ENCODE measurements at regions not wholly inside any gene's neighbourhood (a gene's known extent, or its start where the extent isn't known, plus 50 kb on each side); places are given as distances from the start of the nearest gene placed in this dataset.
"Not testable (repeated sequence)": the region's sequence is repeated elsewhere in the genome, so short reads cannot be mapped to it uniquely, and the experiment has no call there.

- in situ Hi-C loops (cut with MboI; ENCODE audit: low pct_unique_long_range_greater_than_20kb, low sequenced_read_pairs, unreplicated experiment) = loop anchor here (25.0 kb wide), 1 partner anchor 89 kb away; no protein-coding TSS in a partner anchor
Observed at GRCh38 chr21:15626031-15626430, 103.8 kb upstream of the USP25 start.

GRCh38 chr21:15627011-15627410 lies 102.8 kb upstream of the USP25 start:
- in situ Hi-C loops (cut with MboI; ENCODE audit: low pct_unique_long_range_greater_than_20kb, low sequenced_read_pairs, unreplicated experiment) = loop anchor here (25.0 kb wide), 1 partner anchor 90 kb away; no protein-coding TSS in a partner anchor
- no peak for DNase-seq (ENCODE audit: low spot score)
- TF ChIP-seq, protein P1, sequence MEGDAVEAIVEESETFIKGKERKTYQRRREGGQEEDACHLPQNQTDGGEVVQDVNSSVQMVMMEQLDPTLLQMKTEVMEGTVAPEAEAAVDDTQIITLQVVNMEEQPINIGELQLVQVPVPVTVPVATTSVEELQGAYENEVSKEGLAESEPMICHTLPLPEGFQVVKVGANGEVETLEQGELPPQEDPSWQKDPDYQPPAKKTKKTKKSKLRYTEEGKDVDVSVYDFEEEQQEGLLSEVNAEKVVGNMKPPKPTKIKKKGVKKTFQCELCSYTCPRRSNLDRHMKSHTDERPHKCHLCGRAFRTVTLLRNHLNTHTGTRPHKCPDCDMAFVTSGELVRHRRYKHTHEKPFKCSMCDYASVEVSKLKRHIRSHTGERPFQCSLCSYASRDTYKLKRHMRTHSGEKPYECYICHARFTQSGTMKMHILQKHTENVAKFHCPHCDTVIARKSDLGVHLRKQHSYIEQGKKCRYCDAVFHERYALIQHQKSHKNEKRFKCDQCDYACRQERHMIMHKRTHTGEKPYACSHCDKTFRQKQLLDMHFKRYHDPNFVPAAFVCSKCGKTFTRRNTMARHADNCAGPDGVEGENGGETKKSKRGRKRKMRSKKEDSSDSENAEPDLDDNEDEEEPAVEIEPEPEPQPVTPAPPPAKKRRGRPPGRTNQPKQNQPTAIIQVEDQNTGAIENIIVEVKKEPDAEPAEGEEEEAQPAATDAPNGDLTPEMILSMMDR (IDR thresholded peaks at IDR 0.05; ENCODE audit: extremely low read depth, insufficient read depth, missing control alignments) = no peak

More at GRCh38 chr21:15626031-15626430, 103.8 kb upstream of the USP25 start:
- DNase-seq (ENCODE audit: low spot score) = no peak
- TF ChIP-seq, protein P1 (IDR thresholded peaks at IDR 0.05; ENCODE audit: extremely low read depth, insufficient read depth, missing control alignments) = no peak

DNA sequence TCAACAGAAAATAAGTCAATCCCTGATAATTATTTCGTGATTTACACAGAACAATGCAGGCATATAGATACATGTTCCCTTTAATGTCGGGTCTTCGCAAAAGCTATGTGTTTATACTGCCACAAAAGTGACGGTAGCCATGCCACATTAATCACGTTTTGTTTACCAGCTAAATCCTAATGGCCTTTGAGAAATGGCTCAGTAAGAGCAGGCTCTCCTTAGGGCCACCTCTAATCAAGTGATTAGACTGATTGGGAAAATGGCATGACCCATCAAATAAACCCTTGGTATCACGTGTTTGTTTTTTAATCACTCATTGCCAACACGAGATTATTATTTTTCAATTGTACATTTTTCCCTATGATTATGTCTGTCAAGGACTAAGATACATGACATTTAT lies 102.0 kb upstream of the USP25 start:
- no peak for DNase-seq (ENCODE audit: low spot score)
- TF ChIP-seq, protein P1 (IDR thresholded peaks at IDR 0.05; ENCODE audit: extremely low read depth, insufficient read depth, missing control alignments) = no peak
- in situ Hi-C loops (cut with MboI; ENCODE audit: low pct_unique_long_range_greater_than_20kb, low sequenced_read_pairs, unreplicated experiment) = loop anchor here (25.0 kb wide), 1 partner anchor 91 kb away; no protein-coding TSS in a partner anchor

GRCh38 chr21:15631342-15631741 lies 98.4 kb upstream of the USP25 start:
- no peak for DNase-seq (ENCODE audit: low spot score)
- TF ChIP-seq, protein P1 (IDR thresholded peaks at IDR 0.05; ENCODE audit: extremely low read depth, insufficient read depth, missing control alignments) = no peak
- in situ Hi-C loops (cut with MboI; ENCODE audit: low pct_unique_long_range_greater_than_20kb, low sequenced_read_pairs, unreplicated experiment) = loop anchor here (25.0 kb wide), 1 partner anchor 94 kb away; no protein-coding TSS in a partner anchor

- not testable (repeated sequence) for DNase-seq (ENCODE audit: low spot score)
- in situ Hi-C loops (cut with MboI; ENCODE audit: low pct_unique_long_range_greater_than_20kb, low sequenced_read_pairs, unreplicated experiment) = loop anchor here (25.0 kb wide), 1 partner anchor 97 kb away; no protein-coding TSS in a partner anchor
Observed at GRCh38 chr21:15634541-15634940, 95.2 kb upstream of the USP25 start.

- in situ Hi-C loops (cut with MboI; ENCODE audit: low pct_unique_long_range_greater_than_20kb, low sequenced_read_pairs, unreplicated experiment) = loop anchor here (25.0 kb wide), 1 partner anchor 102 kb away; no protein-coding TSS in a partner anchor
- no peak for DNase-seq (ENCODE audit: low spot score)
- TF ChIP-seq, protein P1 (IDR thresholded peaks at IDR 0.05; ENCODE audit: extremely low read depth, insufficient read depth, missing control alignments) = no peak
Observed at GRCh38 chr21:15638856-15639549, 90.8 kb upstream of the USP25 start.

GRCh38 chr21:15640113-15640512 lies 89.7 kb upstream of the USP25 start:
- DNase-seq (ENCODE audit: low spot score) = not testable (repeated sequence)
- in situ Hi-C loops (cut with MboI; ENCODE audit: low pct_unique_long_range_greater_than_20kb, low sequenced_read_pairs, unreplicated experiment) = loop anchor here (25.0 kb wide), 1 partner anchor 103 kb away; no protein-coding TSS in a partner anchor
